ENCODE measurements at regions not wholly inside any gene's neighbourhood (a gene's known extent, or its start where the extent isn't known, plus 50 kb on each side); places are given as distances from the start of the nearest gene placed in this dataset.

DNA sequence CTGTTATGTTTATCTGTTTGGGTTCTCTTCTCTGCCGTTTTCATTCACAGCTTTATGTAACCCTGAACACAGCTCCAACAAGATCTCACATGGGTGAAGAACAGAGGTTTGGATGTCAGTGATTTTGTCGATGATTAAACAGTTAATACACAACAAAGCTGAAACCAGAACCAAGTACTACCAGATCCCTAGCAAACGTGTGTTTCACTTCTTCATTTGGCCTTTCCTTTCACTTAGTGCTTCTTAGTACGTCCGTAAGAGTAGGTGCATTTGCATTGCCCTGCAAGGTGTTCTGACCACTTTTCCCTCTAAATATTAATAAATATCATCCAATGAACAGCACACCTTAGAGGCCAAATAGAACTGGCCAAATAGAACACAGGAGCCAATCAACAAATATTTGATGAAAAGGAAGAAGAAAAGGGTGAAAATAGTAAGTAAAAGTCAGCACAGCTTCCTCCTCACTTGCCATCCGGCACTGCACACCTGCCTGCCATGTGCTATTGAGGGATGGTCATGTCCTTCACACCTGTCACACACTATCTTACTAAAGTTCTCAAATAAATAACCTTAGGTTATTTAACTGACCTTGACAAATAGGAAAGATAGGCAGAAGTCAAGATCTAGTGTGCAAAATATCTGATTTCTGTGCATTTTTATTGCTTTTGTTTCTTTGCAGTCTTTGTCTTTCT, 252.6 kb upstream of the ANKRD30A start:
- Histone ChIP-seq H3K79me1 (ENCODE audit: low read depth, low read length) (no peaks in the 10 kb centered on the region), H3K9me3 (replicated peaks in 1 of 2; ENCODE audit: control insufficient read depth in 2 of 2, insufficient read depth in 1 of 2, low read depth in 1 of 2, low read length in 2 of 2) (no peaks in the 10 kb centered on the region), H2AK5ac (ENCODE audit: low read depth, low read length) (no peak overlapping the region)

DNA sequence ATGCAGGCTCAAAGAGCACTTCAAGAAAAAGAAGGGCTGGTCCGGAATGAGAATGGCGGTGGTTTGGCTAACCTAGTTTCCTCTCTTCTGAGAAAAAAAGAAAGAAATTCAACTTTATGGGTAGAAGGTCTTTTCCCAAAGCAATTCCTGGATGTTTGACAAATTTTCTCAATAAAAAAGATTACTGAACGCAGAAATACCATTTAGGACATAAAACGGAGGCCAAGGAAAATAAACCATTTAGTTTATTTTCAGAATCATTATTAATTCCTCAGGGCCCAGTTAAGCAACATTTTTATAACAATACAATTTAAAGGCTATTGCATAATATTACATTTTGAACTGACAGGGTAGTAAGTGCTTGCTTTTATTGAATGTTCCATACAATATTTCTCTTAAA, 284.6 kb upstream of the ANKRD30A start:
- no peak overlapping the region for H3K27ac ChIP-seq (replicated peaks; ENCODE audit: low read length)
- H2BK5ac ChIP-seq (ENCODE audit: low read length), result no peak overlapping the region
- no CpG with 5 or more reads among the region's 4 CpGs for WGBS, 2 donors (ENCODE audit: extremely low coverage in 2 of 2, insufficient read length in 2 of 2, insufficient replicate concordance in 1 of 2)
- no peak overlapping the region for H3K9ac ChIP-seq (ENCODE audit: low read depth, low read length, poor library complexity)
- H2AK5ac ChIP-seq (ENCODE audit: low read depth, low read length), result no peak overlapping the region
- no peaks in the 10 kb centered on the region for H3K9me3 ChIP-seq (replicated peaks in 1 of 2; ENCODE audit: control insufficient read depth in 2 of 2, insufficient read depth in 1 of 2, low read depth in 1 of 2, low read length in 2 of 2)
- H3K27me3 ChIP-seq (ENCODE audit: control insufficient read depth in 3 of 3, insufficient read depth in 3 of 3, low read depth in 1 of 3, low read length in 3 of 3), result no peaks in the 10 kb centered on the region
- H3K4me2 ChIP-seq (ENCODE audit: insufficient read depth, low read length, poor library complexity, severe bottlenecking), result no peak overlapping the region
- H2BK12ac ChIP-seq (ENCODE audit: low read length), result no peak overlapping the region
- H4K8ac ChIP-seq (ENCODE audit: low read depth, low read length), result no peak overlapping the region
- H3K4me1 ChIP-seq (ENCODE audit: control insufficient read depth in 2 of 2, insufficient read depth in 1 of 2, low read depth in 1 of 2, low read length in 2 of 2), result no peaks in the 10 kb centered on the region
- H3K14ac ChIP-seq (ENCODE audit: low read length), result no peak overlapping the region
- H3K23ac ChIP-seq (ENCODE audit: low read depth, low read length, poor library complexity), result no peak overlapping the region
- H4K91ac ChIP-seq (ENCODE audit: low read depth, low read length, poor library complexity), result no peak overlapping the region
- H2BK120ac ChIP-seq (ENCODE audit: low read depth, low read length), result no peak overlapping the region
- DNase-seq (ENCODE audit: low spot score), result no peak
- H3K36me3 ChIP-seq (replicated peaks in 1 of 2; ENCODE audit: control insufficient read depth in 2 of 2, insufficient read depth in 2 of 2, low read length in 2 of 2), result no peaks in the 10 kb centered on the region
- H2BK15ac ChIP-seq (ENCODE audit: low read length), result no peak overlapping the region
- H3K18ac ChIP-seq (ENCODE audit: low read length), result no peak overlapping the region
- H3K4ac ChIP-seq (ENCODE audit: low read length), result no peak overlapping the region
- H3K79me1 ChIP-seq (ENCODE audit: low read depth, low read length), result no peaks in the 10 kb centered on the region
- no peak overlapping the region for H3K4me3 ChIP-seq (ENCODE audit: low read length in 2 of 2)
- no peak overlapping the region for H2AFZ ChIP-seq (ENCODE audit: low read length)

More for the DNA sequence above, 252.6 kb upstream of the ANKRD30A start:
- no peak overlapping the region for H4K8ac ChIP-seq (ENCODE audit: low read depth, low read length)
- no peak overlapping the region for H2BK12ac ChIP-seq (ENCODE audit: low read length)
- H3K4me2 ChIP-seq (ENCODE audit: insufficient read depth, low read length, poor library complexity, severe bottlenecking), result no peak overlapping the region
- no peak overlapping the region for H3K18ac ChIP-seq (ENCODE audit: low read length)
- H3K9ac ChIP-seq (ENCODE audit: low read depth, low read length, poor library complexity), result no peak overlapping the region
- no peak overlapping the region for H2AFZ ChIP-seq (ENCODE audit: low read length)
- no peak overlapping the region for H3K4me3 ChIP-seq (ENCODE audit: low read length in 2 of 2)
- H3K27ac ChIP-seq (replicated peaks; ENCODE audit: low read length), result no peak overlapping the region
- WGBS, 2 donors (ENCODE audit: extremely low coverage in 2 of 2, insufficient read length in 2 of 2, insufficient replicate concordance in 1 of 2), result no CpG with 5 or more reads among the region's 6 CpGs
- H2BK120ac ChIP-seq (ENCODE audit: low read depth, low read length), result no peak overlapping the region
- H3K14ac ChIP-seq (ENCODE audit: low read length), result no peak overlapping the region
- no peaks in the 10 kb centered on the region for H3K36me3 ChIP-seq (replicated peaks in 1 of 2; ENCODE audit: control insufficient read depth in 2 of 2, insufficient read depth in 2 of 2, low read length in 2 of 2)
- H3K27me3 ChIP-seq (ENCODE audit: control insufficient read depth in 3 of 3, insufficient read depth in 3 of 3, low read depth in 1 of 3, low read length in 3 of 3), result no peaks in the 10 kb centered on the region
- no peak overlapping the region for H4K91ac ChIP-seq (ENCODE audit: low read depth, low read length, poor library complexity)
- H3K23ac ChIP-seq (ENCODE audit: low read depth, low read length, poor library complexity), result no peak overlapping the region
- no peaks in the 10 kb centered on the region for H3K4me1 ChIP-seq (ENCODE audit: control insufficient read depth in 2 of 2, insufficient read depth in 1 of 2, low read depth in 1 of 2, low read length in 2 of 2)
- no peak for DNase-seq (ENCODE audit: low spot score)
- H2BK15ac ChIP-seq (ENCODE audit: low read length), result no peak overlapping the region
- H3K4ac ChIP-seq (ENCODE audit: low read length), result no peak overlapping the region
- no peak overlapping the region for H2BK5ac ChIP-seq (ENCODE audit: low read length)

DNA sequence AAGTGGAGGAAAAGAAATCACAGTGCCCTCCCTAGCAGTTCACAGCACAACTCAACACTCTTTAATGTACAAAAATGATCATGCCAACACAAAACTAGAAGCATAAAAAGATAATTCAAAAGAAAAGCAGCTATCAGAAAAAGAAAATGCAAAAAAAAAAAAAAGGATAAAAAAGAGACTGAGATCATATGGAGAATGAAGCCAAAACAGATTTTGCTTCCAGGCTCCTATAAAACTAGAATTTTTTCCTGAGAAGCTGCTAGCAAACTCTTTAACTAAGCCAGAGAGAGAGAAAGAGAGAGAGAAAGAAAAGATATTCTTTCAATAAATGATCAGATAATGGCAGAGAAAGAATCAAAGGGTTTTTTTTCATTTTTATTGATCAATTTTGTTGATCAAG, 288.0 kb upstream of the ANKRD30A start:
- H2BK12ac ChIP-seq (ENCODE audit: low read length), result no peak overlapping the region
- H2BK120ac ChIP-seq (ENCODE audit: low read depth, low read length), result no peak overlapping the region
- no peaks in the 10 kb centered on the region for H3K9me3 ChIP-seq (replicated peaks in 1 of 2; ENCODE audit: control insufficient read depth in 2 of 2, insufficient read depth in 1 of 2, low read depth in 1 of 2, low read length in 2 of 2)
- no peaks in the 10 kb centered on the region for H3K79me1 ChIP-seq (ENCODE audit: low read depth, low read length)
- no peak overlapping the region for H2BK15ac ChIP-seq (ENCODE audit: low read length)
- no peak for DNase-seq (ENCODE audit: low spot score)
- no peak overlapping the region for H2AK5ac ChIP-seq (ENCODE audit: low read depth, low read length)
- no peaks in the 10 kb centered on the region for H3K36me3 ChIP-seq (replicated peaks in 1 of 2; ENCODE audit: control insufficient read depth in 2 of 2, insufficient read depth in 2 of 2, low read length in 2 of 2)
- H3K18ac ChIP-seq (ENCODE audit: low read length), result no peak overlapping the region
- H3K4me1 ChIP-seq (ENCODE audit: control insufficient read depth in 2 of 2, insufficient read depth in 1 of 2, low read depth in 1 of 2, low read length in 2 of 2), result no peaks in the 10 kb centered on the region
- no peak overlapping the region for H3K27ac ChIP-seq (replicated peaks; ENCODE audit: low read length)
- H4K8ac ChIP-seq (ENCODE audit: low read depth, low read length), result no peak overlapping the region
- no peak overlapping the region for H2BK5ac ChIP-seq (ENCODE audit: low read length)
- H3K14ac ChIP-seq (ENCODE audit: low read length), result no peak overlapping the region
- H3K4ac ChIP-seq (ENCODE audit: low read length), result no peak overlapping the region
- H3K4me2 ChIP-seq (ENCODE audit: insufficient read depth, low read length, poor library complexity, severe bottlenecking), result no peak overlapping the region
- H3K27me3 ChIP-seq (ENCODE audit: control insufficient read depth in 3 of 3, insufficient read depth in 3 of 3, low read depth in 1 of 3, low read length in 3 of 3), result no peaks in the 10 kb centered on the region
- H4K91ac ChIP-seq (ENCODE audit: low read depth, low read length, poor library complexity), result no peak overlapping the region
- no peak overlapping the region for H2AFZ ChIP-seq (ENCODE audit: low read length)
- H3K23ac ChIP-seq (ENCODE audit: low read depth, low read length, poor library complexity), result no peak overlapping the region
- H3K9ac ChIP-seq (ENCODE audit: low read depth, low read length, poor library complexity), result no peak overlapping the region
- H3K4me3 ChIP-seq (ENCODE audit: low read length in 2 of 2), result no peak overlapping the region

DNA sequence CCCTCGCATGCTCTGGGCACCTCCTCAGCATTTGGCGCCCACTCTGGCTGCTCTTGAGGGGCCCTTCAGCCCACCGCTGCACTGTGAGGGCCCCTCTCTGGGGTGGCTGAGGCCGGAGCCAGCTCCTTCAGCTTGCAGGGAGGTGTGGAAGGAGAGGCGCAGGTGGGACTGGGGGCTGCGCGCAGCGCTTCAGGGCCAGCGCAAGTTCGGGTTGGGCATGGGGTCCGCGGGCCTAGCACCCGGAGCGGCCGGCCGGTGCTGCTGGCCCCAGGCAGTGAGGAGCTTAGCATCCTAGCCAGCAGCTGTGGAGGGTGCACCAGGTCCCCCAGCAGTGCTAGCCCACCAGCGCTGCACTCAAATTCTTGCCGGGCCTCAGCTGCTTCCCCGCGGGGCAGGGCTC, 305.6 kb upstream of the ANKRD30A start:
- Histone ChIP-seq H3K27me3 (ENCODE audit: control insufficient read depth in 3 of 3, insufficient read depth in 3 of 3, low read depth in 1 of 3, low read length in 3 of 3) (no peaks in the 10 kb centered on the region), H3K36me3 (replicated peaks in 1 of 2; ENCODE audit: control insufficient read depth in 2 of 2, insufficient read depth in 2 of 2, low read length in 2 of 2) (no peaks in the 10 kb centered on the region), H2BK5ac (ENCODE audit: low read length) (no peak overlapping the region), H3K27ac (replicated peaks; ENCODE audit: low read length) (no peak overlapping the region), H3K9ac (ENCODE audit: low read depth, low read length, poor library complexity) (no peak overlapping the region), H3K79me1 (ENCODE audit: low read depth, low read length) (no peaks in the 10 kb centered on the region), H3K4me3 (ENCODE audit: low read length in 2 of 2) (no peak overlapping the region), H2BK120ac (ENCODE audit: low read depth, low read length) (no peak overlapping the region), H3K4me2 (ENCODE audit: insufficient read depth, low read length, poor library complexity, severe bottlenecking) (no peak overlapping the region), H3K4me1 (ENCODE audit: control insufficient read depth in 2 of 2, insufficient read depth in 1 of 2, low read depth in 1 of 2, low read length in 2 of 2) (no peaks in the 10 kb centered on the region), H3K4ac (ENCODE audit: low read length) (no peak overlapping the region), H4K91ac (ENCODE audit: low read depth, low read length, poor library complexity) (no peak overlapping the region), H2AFZ (ENCODE audit: low read length) (no peak overlapping the region), H3K9me3 (replicated peaks in 1 of 2; ENCODE audit: control insufficient read depth in 2 of 2, insufficient read depth in 1 of 2, low read depth in 1 of 2, low read length in 2 of 2) (no peaks in the 10 kb centered on the region), H2BK12ac (ENCODE audit: low read length) (no peak overlapping the region), H4K8ac (ENCODE audit: low read depth, low read length) (no peak overlapping the region), H2BK15ac (ENCODE audit: low read length) (no peak overlapping the region), H2AK5ac (ENCODE audit: low read depth, low read length) (no peak overlapping the region), H3K14ac (ENCODE audit: low read length) (peak overlapping the region; percentile 38), H3K18ac (ENCODE audit: low read length) (peak overlapping the region; percentile 17), H3K23ac (ENCODE audit: low read depth, low read length, poor library complexity) (no peak overlapping the region)
- no CpG with 5 or more reads among the region's 20 CpGs for WGBS, 2 donors (ENCODE audit: extremely low coverage in 2 of 2, insufficient read length in 2 of 2, insufficient replicate concordance in 1 of 2)
- DNase-seq (ENCODE audit: low spot score), result no peak

Data from neuronal stem cell (in vitro differentiated cells).